ENCODE measurements at regions not wholly inside any gene's neighbourhood (a gene's known extent, or its start where the extent isn't known, plus 50 kb on each side); places are given as distances from the start of the nearest gene placed in this dataset.
"Not testable (repeated sequence)": the region's sequence is repeated elsewhere in the genome, so short reads cannot be mapped to it uniquely, and the experiment has no call there.

DNA sequence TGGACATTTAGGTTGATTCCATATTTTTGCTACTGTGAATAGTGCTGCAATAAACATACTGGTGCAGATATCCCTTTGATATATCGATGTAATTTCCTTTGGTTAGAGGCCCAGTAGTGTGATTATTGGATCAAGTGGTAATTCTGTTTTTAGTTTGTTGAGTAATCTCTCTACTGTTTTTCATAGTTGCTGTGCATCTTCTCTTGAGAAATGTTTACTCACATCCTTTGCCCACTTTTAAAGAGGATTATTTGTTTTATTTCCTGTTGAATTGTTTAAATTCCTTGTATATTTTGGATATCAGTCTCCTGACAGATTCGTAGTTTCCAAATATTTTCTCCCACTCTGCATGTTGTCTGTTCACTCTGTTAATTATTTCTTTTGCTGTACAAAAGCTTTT, 352.6 kb upstream of the TARS1 start:
- Mint-ChIP-seq H3K36me3 (ENCODE audit: insufficient read depth) (no peaks in the 10 kb centered on the region), H3K4me1 (ENCODE audit: low read depth) (no peaks in the 10 kb centered on the region), H3K4me3 (no peak overlapping the region), H3K9me3 (peaks cover 20% of the 10 kb centered on the region), H3K27me3 (ENCODE audit: low read depth) (no peaks in the 10 kb centered on the region)
- ATAC-seq (no peak), DNase-seq (no peak)

- no peak for ATAC-seq
- H3K9me3 Mint-ChIP-seq, result peaks cover 14% of the 10 kb centered on the region
- H3K27me3 Mint-ChIP-seq (ENCODE audit: low read depth), result no peaks in the 10 kb centered on the region
- H3K36me3 Mint-ChIP-seq (ENCODE audit: insufficient read depth), result no peaks in the 10 kb centered on the region
- DNase-seq, result no peak
- H3K4me3 Mint-ChIP-seq, result no peak overlapping the region
- no peaks in the 10 kb centered on the region for H3K4me1 Mint-ChIP-seq (ENCODE audit: low read depth)
These were observed 349.0 kb upstream of the TARS1 start for GRCh38 chr5:33091571-33092363.

GRCh38 chr5:33092719-33093118, 348.0 kb upstream of the TARS1 start:
- H3K27me3 Mint-ChIP-seq (ENCODE audit: low read depth), result no peaks in the 10 kb centered on the region
- no peaks in the 10 kb centered on the region for H3K36me3 Mint-ChIP-seq (ENCODE audit: insufficient read depth)
- no peak overlapping the region for H3K4me3 Mint-ChIP-seq
- DNase-seq, result no peak
- H3K9me3 Mint-ChIP-seq, result peaks cover 14% of the 10 kb centered on the region
- H3K4me1 Mint-ChIP-seq (ENCODE audit: low read depth), result no peaks in the 10 kb centered on the region
- no peak for ATAC-seq

GRCh38 chr5:33102551-33102950, 338.2 kb upstream of the TARS1 start:
- no peaks in the 10 kb centered on the region for H3K4me1 Mint-ChIP-seq (ENCODE audit: low read depth)

DNA sequence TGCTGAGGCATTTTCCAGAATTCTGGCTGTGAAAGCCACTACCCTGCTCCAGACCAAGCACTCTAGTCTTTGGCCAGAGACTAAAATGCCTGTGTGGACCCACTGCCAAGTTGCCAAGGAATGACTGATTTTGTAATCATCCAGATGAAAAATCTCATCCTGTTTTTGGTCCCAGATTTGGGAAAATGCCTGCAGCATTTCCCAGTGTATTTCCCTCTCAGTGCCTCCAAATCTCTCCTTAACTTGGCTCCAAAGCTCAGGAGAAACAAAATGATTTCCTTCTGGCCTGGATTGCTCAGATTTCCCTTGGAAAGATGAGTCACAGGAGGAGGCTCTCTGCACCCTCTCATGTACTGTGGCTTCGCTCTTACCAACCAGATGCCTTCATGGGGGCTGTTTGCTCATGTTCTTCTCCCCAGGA, 335.2 kb upstream of the TARS1 start:
- Mint-ChIP-seq H3K27me3 (ENCODE audit: low read depth) (no peaks in the 10 kb centered on the region), H3K36me3 (ENCODE audit: insufficient read depth) (no peaks in the 10 kb centered on the region), H3K9me3 (peaks cover 40% of the 10 kb centered on the region), H3K4me3 (no peak overlapping the region), H3K4me1 (ENCODE audit: low read depth) (no peaks in the 10 kb centered on the region)
- ATAC-seq (no peak), DNase-seq (no peak)

More at GRCh38 chr5:33102551-33102950, 338.2 kb upstream of the TARS1 start:
- ATAC-seq (no peak), DNase-seq (no peak)
- no peak overlapping the region for H3K4me3 Mint-ChIP-seq
- no peaks in the 10 kb centered on the region for H3K36me3 Mint-ChIP-seq (ENCODE audit: insufficient read depth)
- H3K9me3 Mint-ChIP-seq, result peaks cover 36% of the 10 kb centered on the region
- H3K27me3 Mint-ChIP-seq (ENCODE audit: low read depth), result no peaks in the 10 kb centered on the region

GRCh38 chr5:33110496-33110895, 330.3 kb upstream of the TARS1 start:
- not testable (repeated sequence) for H3K36me3 Mint-ChIP-seq (ENCODE audit: insufficient read depth); ATAC-seq; DNase-seq; H3K27me3 Mint-ChIP-seq (ENCODE audit: low read depth); H3K4me3 Mint-ChIP-seq; H3K4me1 Mint-ChIP-seq (ENCODE audit: low read depth)
- H3K9me3 Mint-ChIP-seq, result peaks cover 16% of the 10 kb centered on the region

DNA sequence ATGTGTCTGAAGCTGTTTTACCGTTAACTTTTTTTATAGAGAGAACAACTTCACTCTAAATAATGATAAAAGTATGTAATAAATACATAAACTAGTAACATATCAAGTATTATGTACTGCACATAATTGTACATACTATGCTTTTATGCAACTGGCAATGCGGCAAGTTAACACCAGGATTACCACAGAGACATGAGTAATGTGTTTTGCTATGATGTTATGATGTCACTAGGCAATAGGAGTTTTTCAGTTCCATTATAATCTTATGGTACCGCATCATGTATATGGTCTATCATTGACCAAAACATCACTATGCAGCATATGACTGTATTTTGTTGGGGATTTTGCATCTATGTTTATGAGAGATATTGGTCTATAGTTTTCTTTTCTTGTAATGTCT, 326.4 kb upstream of the TARS1 start:
- DNase-seq, result no peak
- Mint-ChIP-seq H3K4me1 (ENCODE audit: low read depth) (no peaks in the 10 kb centered on the region), H3K27me3 (ENCODE audit: low read depth) (no peaks in the 10 kb centered on the region), H3K9me3 (peaks cover 23% of the 10 kb centered on the region), H3K36me3 (ENCODE audit: insufficient read depth) (no peaks in the 10 kb centered on the region), H3K4me3 (no peak overlapping the region)
- ATAC-seq, result no peak

DNA sequence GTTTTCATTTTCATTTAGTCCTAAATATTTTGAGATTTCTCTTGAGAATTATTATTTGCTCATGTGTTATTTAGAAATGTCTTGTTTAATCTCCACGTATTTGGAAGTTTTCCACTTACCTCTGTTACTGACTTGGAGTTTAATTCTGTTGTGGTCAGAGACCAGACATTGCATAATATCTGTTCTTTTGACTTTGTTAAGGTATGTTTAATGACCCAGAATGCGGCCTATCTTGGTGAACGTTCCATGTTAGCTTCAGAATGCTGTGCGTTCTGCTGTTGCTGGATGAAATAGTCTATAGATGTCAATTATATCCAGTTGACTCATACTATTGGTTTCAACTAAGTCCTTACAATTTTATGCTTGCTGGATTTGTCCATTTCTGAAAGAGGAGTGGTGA, 325.3 kb upstream of the TARS1 start:
- peaks cover 22% of the 10 kb centered on the region for H3K9me3 Mint-ChIP-seq
- H3K27me3 Mint-ChIP-seq (ENCODE audit: low read depth), result no peaks in the 10 kb centered on the region
- H3K4me1 Mint-ChIP-seq (ENCODE audit: low read depth), result no peaks in the 10 kb centered on the region
- DNase-seq, result no peak
- H3K4me3 Mint-ChIP-seq, result no peak overlapping the region
- H3K36me3 Mint-ChIP-seq (ENCODE audit: insufficient read depth), result no peaks in the 10 kb centered on the region
- no peak for ATAC-seq

GRCh38 chr5:33118761-33119415, 321.9 kb upstream of the TARS1 start:
- Mint-ChIP-seq H3K27me3 (ENCODE audit: low read depth) (no peaks in the 10 kb centered on the region), H3K36me3 (ENCODE audit: insufficient read depth) (no peaks in the 10 kb centered on the region), H3K4me3 (no peak overlapping the region), H3K9me3 (peaks cover 28% of the 10 kb centered on the region), H3K4me1 (ENCODE audit: low read depth) (no peaks in the 10 kb centered on the region)
- ATAC-seq (no peak), DNase-seq (no peak)

GRCh38 chr5:33120671-33121070, 320.1 kb upstream of the TARS1 start:
- no peak for DNase-seq
- no peaks in the 10 kb centered on the region for H3K4me1 Mint-ChIP-seq (ENCODE audit: low read depth)
- H3K27me3 Mint-ChIP-seq (ENCODE audit: low read depth), result no peaks in the 10 kb centered on the region
- peaks cover 25% of the 10 kb centered on the region for H3K9me3 Mint-ChIP-seq
- no peak overlapping the region for H3K4me3 Mint-ChIP-seq
- no peaks in the 10 kb centered on the region for H3K36me3 Mint-ChIP-seq (ENCODE audit: insufficient read depth)
- ATAC-seq, result no peak

DNA sequence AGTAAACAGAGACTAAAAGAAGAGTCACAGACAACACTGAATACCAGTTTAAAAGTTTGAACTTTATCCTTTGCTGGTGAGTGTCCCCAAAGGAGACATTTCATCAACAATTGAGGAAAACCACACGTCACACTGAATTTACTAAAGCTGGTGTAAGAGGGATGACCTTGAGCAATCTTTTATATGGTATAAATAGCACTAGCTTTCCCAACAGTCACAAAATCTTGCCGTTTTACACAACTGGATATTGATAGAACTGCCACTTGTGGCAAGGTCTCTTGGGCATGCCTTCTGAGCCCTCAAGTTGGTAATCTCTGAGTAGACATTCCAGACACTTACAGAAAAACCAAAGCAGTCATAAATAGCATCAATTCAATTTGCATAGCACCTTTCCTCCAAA, 311.5 kb upstream of the TARS1 start:
- H3K36me3 Mint-ChIP-seq (ENCODE audit: insufficient read depth), result no peaks in the 10 kb centered on the region
- H3K4me1 Mint-ChIP-seq (ENCODE audit: low read depth), result no peaks in the 10 kb centered on the region
- no peak for ATAC-seq
- no peak for DNase-seq
- no peaks in the 10 kb centered on the region for H3K27me3 Mint-ChIP-seq (ENCODE audit: low read depth)
- H3K9me3 Mint-ChIP-seq, result peaks cover 25% of the 10 kb centered on the region
- H3K4me3 Mint-ChIP-seq, result no peak overlapping the region

DNA sequence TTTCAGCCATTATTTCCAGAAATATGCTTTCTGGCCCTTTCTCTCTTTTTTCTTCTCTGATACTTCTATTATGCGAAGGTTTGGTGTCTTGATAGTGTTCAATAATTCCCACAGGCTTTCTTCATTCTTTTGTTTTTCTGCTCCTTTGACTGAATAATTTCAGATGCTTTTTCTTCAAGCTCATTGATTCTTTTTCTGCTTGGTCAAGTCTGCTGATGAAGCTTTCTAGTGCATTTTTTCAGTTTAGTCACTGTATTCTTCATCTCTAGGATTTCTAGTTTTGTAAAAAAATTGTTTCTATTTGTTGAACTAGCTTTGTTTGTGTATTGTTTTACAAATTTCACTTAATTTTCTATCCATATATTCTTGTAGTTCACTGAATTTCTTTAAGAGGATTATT, 304.0 kb upstream of the TARS1 start:
- Mint-ChIP-seq H3K4me3 (no peak overlapping the region), H3K9me3 (peaks cover 45% of the 10 kb centered on the region)

DNA sequence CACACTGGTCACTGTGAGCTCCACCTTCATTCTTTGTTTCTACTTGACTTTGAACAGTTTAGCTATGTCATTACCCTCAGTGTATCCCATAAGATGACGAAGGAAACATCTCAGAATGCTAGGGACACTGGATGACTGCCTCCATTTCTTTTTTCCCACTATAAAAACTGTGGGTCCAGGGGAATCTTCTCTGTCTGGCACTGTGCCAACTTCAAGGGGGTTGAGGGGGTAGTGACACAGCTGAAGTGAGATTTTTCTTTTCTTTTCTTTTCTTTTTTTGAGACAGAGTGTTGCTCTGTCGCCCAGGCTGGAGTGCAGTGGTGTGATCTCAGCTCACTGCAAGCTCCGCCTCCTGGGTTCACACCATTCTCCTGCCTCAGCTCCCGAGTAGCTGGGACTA, 302.6 kb upstream of the TARS1 start:
- H3K4me1 Mint-ChIP-seq (ENCODE audit: low read depth); ATAC-seq; H3K4me3 Mint-ChIP-seq; H3K27me3 Mint-ChIP-seq (ENCODE audit: low read depth); DNase-seq; H3K36me3 Mint-ChIP-seq (ENCODE audit: insufficient read depth): not testable (repeated sequence)
- peaks cover 34% of the 10 kb centered on the region for H3K9me3 Mint-ChIP-seq

More for the DNA sequence above, 304.0 kb upstream of the TARS1 start:
- Mint-ChIP-seq H3K4me1 (ENCODE audit: low read depth) (no peaks in the 10 kb centered on the region), H3K36me3 (ENCODE audit: insufficient read depth) (no peaks in the 10 kb centered on the region), H3K27me3 (ENCODE audit: low read depth) (no peaks in the 10 kb centered on the region)
- ATAC-seq, result no peak
- DNase-seq, result no peak

- H3K36me3 Mint-ChIP-seq (ENCODE audit: insufficient read depth), result no peaks in the 10 kb centered on the region
- no peaks in the 10 kb centered on the region for H3K27me3 Mint-ChIP-seq (ENCODE audit: low read depth)
- H3K4me3 Mint-ChIP-seq, result no peak overlapping the region
- no peaks in the 10 kb centered on the region for H3K4me1 Mint-ChIP-seq (ENCODE audit: low read depth)
- ATAC-seq (no peak), DNase-seq (no peak)
- peaks cover 5% of the 10 kb centered on the region for H3K9me3 Mint-ChIP-seq
These were observed 297.2 kb upstream of the TARS1 start for GRCh38 chr5:33143405-33144123.

- Mint-ChIP-seq H3K36me3 (ENCODE audit: insufficient read depth) (no peaks in the 10 kb centered on the region), H3K27me3 (ENCODE audit: low read depth) (no peaks in the 10 kb centered on the region), H3K9me3 (peaks cover 9% of the 10 kb centered on the region), H3K4me1 (ENCODE audit: low read depth) (no peaks in the 10 kb centered on the region), H3K4me3 (no peak overlapping the region)
- ATAC-seq (no peak), DNase-seq (no peak)
These were observed 293.9 kb upstream of the TARS1 start for GRCh38 chr5:33146881-33147280.

All from activated T-cell treated with anti-CD3 and anti-CD28 coated beads, Interleukin-2, amount 50 U/mL, for 4 hours (primary cell).